ENCODE measurements at regions not wholly inside any gene's neighbourhood (a gene's known extent, or its start where the extent isn't known, plus 50 kb on each side); places are given as distances from the start of the nearest gene placed in this dataset.

DNA sequence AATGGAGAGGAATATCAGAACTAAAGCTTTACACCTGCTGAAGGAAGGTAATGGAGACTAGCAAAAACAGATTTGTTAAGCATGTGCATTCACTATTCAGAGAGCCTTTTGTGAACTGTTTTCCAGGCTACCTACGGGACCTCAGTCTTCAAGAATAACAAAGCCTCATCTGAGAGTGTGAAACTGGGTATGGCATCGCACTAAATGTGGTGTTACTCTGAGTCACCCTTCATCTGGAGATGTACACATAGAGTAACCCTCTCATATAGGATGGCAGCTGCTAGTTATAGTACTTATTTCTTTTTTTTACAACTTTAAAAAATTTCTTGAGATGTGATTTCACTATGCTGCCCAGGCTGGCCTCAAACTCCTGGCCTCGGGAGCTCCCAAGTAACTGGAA is 306.8 kb downstream of the ZNF608 start:
- ATAC-seq (no peak), DNase-seq (ENCODE audit: low read depth, low spot score) (no peak)
- Histone ChIP-seq H3K27ac (ENCODE audit: low read depth, low read length) (no peak overlapping the region), H3K4me3 (replicated peaks in 1 of 2; ENCODE audit: low read depth in 1 of 2, low read length in 2 of 2) (no peak overlapping the region), H3K79me2 (ENCODE audit: insufficient read depth, low read length) (no peaks in the 10 kb centered on the region), H4K20me1 (ENCODE audit: insufficient read depth) (no peaks in the 10 kb centered on the region), H3K9me2 (ENCODE audit: insufficient read depth) (no peaks in the 10 kb centered on the region), H2AFZ (ENCODE audit: low read depth, low read length, poor library complexity, severe bottlenecking) (no peak overlapping the region), H3K27me3 (ENCODE audit: insufficient read depth, low read length) (no peaks in the 10 kb centered on the region), H3K4me1 (ENCODE audit: control insufficient read depth in 1 of 2, insufficient read depth in 2 of 2, low read length in 2 of 2) (no peaks in the 10 kb centered on the region), H3K9ac (ENCODE audit: low read length) (no peak overlapping the region), H3K4me2 (ENCODE audit: low read length) (no peak overlapping the region), H3K9me3 (ENCODE audit: control insufficient read depth in 1 of 2, insufficient read depth in 1 of 2, low read depth in 1 of 2, low read length in 2 of 2) (no peaks in the 10 kb centered on the region; a peak in 1 of 4 replicates), H3K36me3 (ENCODE audit: control insufficient read depth in 1 of 2, insufficient read depth in 2 of 2, low read length in 2 of 2) (no peaks in the 10 kb centered on the region)
- ChIA-PET POLR2A (no interaction called here), CTCF (no interaction called here), RAD21 (ENCODE audit: low non-redundant PET in 1 of 2, low total read pairs in 2 of 2, uncharacterized antibody in 2 of 2, unreplicated experiment in 2 of 2) (no interaction called here)
- intact Hi-C loops (cut with micrococcal nuclease): no loop called here
- TF ChIP-seq CBX3 (IDR thresholded peaks at IDR 0.05; ENCODE audit: low read depth): no peak
- TF ChIP-seq, protein P1, sequence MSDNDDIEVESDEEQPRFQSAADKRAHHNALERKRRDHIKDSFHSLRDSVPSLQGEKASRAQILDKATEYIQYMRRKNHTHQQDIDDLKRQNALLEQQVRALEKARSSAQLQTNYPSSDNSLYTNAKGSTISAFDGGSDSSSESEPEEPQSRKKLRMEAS (IDR thresholded peaks at IDR 0.05): no peak
- no peak for TF ChIP-seq SIN3A (IDR thresholded peaks at IDR 0.05; ENCODE audit: low read depth)
- no peak for TF ChIP-seq EZH2 (IDR thresholded peaks at IDR 0.05)
- TF ChIP-seq YY1 (IDR thresholded peaks at IDR 0.05; ENCODE audit: extremely low read depth, insufficient replicate concordance, low read depth, low read length): no peak
- no peak for TF ChIP-seq TCF7L2 (IDR thresholded peaks at IDR 0.05; ENCODE audit: borderline replicate concordance, extremely low read depth, insufficient read depth, insufficient read length)
- no peak for TF ChIP-seq ELF1 (IDR thresholded peaks at IDR 0.05; ENCODE audit: borderline replicate concordance, low read depth)
- TF ChIP-seq, protein P2, sequence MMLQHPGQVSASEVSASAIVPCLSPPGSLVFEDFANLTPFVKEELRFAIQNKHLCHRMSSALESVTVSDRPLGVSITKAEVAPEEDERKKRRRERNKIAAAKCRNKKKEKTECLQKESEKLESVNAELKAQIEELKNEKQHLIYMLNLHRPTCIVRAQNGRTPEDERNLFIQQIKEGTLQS (IDR thresholded peaks at IDR 0.05): no peak
- TF ChIP-seq EZH2phosphoT487 (IDR thresholded peaks at IDR 0.05; ENCODE audit: borderline replicate concordance): no peak
- TF ChIP-seq, protein P3, sequence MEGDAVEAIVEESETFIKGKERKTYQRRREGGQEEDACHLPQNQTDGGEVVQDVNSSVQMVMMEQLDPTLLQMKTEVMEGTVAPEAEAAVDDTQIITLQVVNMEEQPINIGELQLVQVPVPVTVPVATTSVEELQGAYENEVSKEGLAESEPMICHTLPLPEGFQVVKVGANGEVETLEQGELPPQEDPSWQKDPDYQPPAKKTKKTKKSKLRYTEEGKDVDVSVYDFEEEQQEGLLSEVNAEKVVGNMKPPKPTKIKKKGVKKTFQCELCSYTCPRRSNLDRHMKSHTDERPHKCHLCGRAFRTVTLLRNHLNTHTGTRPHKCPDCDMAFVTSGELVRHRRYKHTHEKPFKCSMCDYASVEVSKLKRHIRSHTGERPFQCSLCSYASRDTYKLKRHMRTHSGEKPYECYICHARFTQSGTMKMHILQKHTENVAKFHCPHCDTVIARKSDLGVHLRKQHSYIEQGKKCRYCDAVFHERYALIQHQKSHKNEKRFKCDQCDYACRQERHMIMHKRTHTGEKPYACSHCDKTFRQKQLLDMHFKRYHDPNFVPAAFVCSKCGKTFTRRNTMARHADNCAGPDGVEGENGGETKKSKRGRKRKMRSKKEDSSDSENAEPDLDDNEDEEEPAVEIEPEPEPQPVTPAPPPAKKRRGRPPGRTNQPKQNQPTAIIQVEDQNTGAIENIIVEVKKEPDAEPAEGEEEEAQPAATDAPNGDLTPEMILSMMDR (IDR thresholded peaks at IDR 0.05 in 2 of 3, conservative IDR thresholded peaks at IDR 0.05 in 1 of 3; ENCODE audit: borderline replicate concordance in 1 of 3, insufficient read depth in 1 of 3, low read depth in 2 of 3, low read length in 2 of 3): no peak
- TF ChIP-seq RAD21 (IDR thresholded peaks at IDR 0.05; ENCODE audit: low read depth): no peak
- no peak for TF ChIP-seq JUND (IDR thresholded peaks at IDR 0.05)
- TF ChIP-seq POLR2AphosphoS5 (IDR thresholded peaks at IDR 0.05; ENCODE audit: low read depth, low read length): no peak
- TF ChIP-seq SP1 (IDR thresholded peaks at IDR 0.05; ENCODE audit: low read depth): no peak
- no peak for TF ChIP-seq SRF (IDR thresholded peaks at IDR 0.05; ENCODE audit: low read depth)
- TF ChIP-seq ZNF274 (IDR thresholded peaks at IDR 0.05; ENCODE audit: low read depth, low read length): no peak
- no peak for TF ChIP-seq ZFX (IDR thresholded peaks at IDR 0.05)
- no TSS peak for BruUV-seq (replicated peaks)

All from HCT116 (cell line).